ENCODE measurements at regions not wholly inside any gene's neighbourhood (a gene's known extent, or its start where the extent isn't known, plus 50 kb on each side); places are given as distances from the start of the nearest gene placed in this dataset.

GRCh38 chr17:12457493-12457892 lies 208.2 kb upstream of the MYOCD start:
- H3K27ac Mint-ChIP-seq, result peak overlapping the region; percentile 68
- H3K4me1 Mint-ChIP-seq (ENCODE audit: low read depth), result peaks cover 50% of the 10 kb centered on the region
- peaks cover 14% of the 10 kb centered on the region for H3K9me3 Mint-ChIP-seq
- peak; percentile 74 for DNase-seq
- H3K27me3 Mint-ChIP-seq (ENCODE audit: insufficient read depth), result no peaks in the 10 kb centered on the region
- no peak for TF ChIP-seq CTCF (IDR thresholded peaks at IDR 0.05)
- peaks cover 15% of the 10 kb centered on the region for H3K36me3 Mint-ChIP-seq (ENCODE audit: low read depth)
- H3K4me3 Mint-ChIP-seq, result peak overlapping the region; percentile 50

GRCh38 chr17:12459736-12460135 lies 206.0 kb upstream of the MYOCD start:
- H3K36me3 Mint-ChIP-seq (ENCODE audit: low read depth), result peaks cover 15% of the 10 kb centered on the region
- peak overlapping the region; percentile 15; the same call in 1 of the 2 replicates for H3K4me3 Mint-ChIP-seq
- peak; percentile 16 for DNase-seq
- peaks cover 69% of the 10 kb centered on the region for H3K4me1 Mint-ChIP-seq (ENCODE audit: low read depth)
- no peaks in the 10 kb centered on the region for H3K27me3 Mint-ChIP-seq (ENCODE audit: insufficient read depth)
- H3K27ac Mint-ChIP-seq, result peak overlapping the region; percentile 14; the same call in 1 of the 2 replicates
- H3K9me3 Mint-ChIP-seq, result peaks cover 14% of the 10 kb centered on the region
- TF ChIP-seq CTCF (IDR thresholded peaks at IDR 0.05), result no peak

- Mint-ChIP-seq H3K27ac (peak overlapping the region; percentile 69), H3K9me3 (no peaks in the 10 kb centered on the region), H3K36me3 (ENCODE audit: low read depth) (no peaks in the 10 kb centered on the region), H3K4me1 (ENCODE audit: low read depth) (peaks cover 47% of the 10 kb centered on the region), H3K27me3 (ENCODE audit: insufficient read depth) (no peaks in the 10 kb centered on the region), H3K4me3 (peak overlapping the region; percentile 7; the same call in 1 of the 2 replicates)
- TF ChIP-seq CTCF (IDR thresholded peaks at IDR 0.05), result no peak
- peak; percentile 80 for DNase-seq
Measured at GRCh38 chr17:12463102-12463501, 202.6 kb upstream of the MYOCD start.

DNA sequence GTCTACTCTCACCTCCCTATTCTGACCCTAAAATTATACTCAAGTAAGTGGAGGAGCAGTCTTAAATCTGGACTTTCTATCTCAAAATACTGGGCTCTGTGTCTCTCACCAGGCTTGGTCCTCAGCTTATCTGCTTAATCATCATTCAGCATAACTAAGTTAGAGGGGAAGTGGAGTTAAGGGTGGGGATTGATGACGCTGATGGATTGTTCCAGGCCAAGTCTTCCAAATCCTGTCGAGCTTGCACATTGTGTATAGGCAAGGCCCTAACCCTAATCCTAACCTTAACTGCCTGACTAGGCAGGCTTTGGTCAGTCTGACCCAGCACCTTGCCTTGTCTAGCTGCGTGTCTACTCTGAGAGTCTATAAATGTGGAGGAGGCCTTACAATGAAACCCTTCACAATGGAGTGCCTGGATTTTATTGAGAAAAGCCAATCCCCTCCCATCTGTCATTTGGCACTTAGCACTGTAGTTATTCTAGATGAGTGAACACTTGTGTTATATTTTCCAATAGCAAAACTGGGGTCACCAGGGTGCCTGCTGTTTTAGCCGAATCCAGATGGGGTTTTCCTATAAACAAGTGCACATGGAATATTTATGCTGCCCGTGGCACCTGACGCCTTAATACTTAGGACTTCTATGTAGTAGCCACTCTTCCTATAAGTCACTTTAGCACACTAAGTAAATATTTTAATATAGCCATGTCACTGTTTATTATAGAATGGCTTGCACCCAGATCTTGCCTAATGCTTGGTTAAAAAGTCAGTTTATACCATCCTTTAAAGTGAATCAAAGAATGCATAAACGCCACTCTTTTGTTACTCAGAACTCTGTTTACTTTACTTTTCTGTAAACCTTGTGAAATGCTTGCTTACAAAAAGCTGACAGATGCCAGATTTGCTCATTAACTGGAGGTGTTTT lies 193.2 kb upstream of the MYOCD start:
- Mint-ChIP-seq H3K4me1 (ENCODE audit: low read depth) (no peaks in the 10 kb centered on the region), H3K27me3 (ENCODE audit: insufficient read depth) (peaks cover 4% of the 10 kb centered on the region), H3K9me3 (no peaks in the 10 kb centered on the region), H3K4me3 (no peak overlapping the region), H3K27ac (no peak overlapping the region), H3K36me3 (ENCODE audit: low read depth) (0 out of 2 replicates have a peak, but pooled peaks cover 4% of the 10 kb centered on the region)
- no peak for DNase-seq
- TF ChIP-seq CTCF (IDR thresholded peaks at IDR 0.05), result no peak

- peaks cover 4% of the 10 kb centered on the region for H3K27me3 Mint-ChIP-seq (ENCODE audit: insufficient read depth)
- no peaks in the 10 kb centered on the region for H3K9me3 Mint-ChIP-seq
- H3K4me1 Mint-ChIP-seq (ENCODE audit: low read depth), result peaks cover 10% of the 10 kb centered on the region
- no peak for TF ChIP-seq CTCF (IDR thresholded peaks at IDR 0.05)
- H3K27ac Mint-ChIP-seq, result no peak overlapping the region
- no peak for DNase-seq
- H3K4me3 Mint-ChIP-seq, result no peak overlapping the region
- 0 out of 2 replicates have a peak, but pooled peaks cover 9% of the 10 kb centered on the region for H3K36me3 Mint-ChIP-seq (ENCODE audit: low read depth)
Measured at GRCh38 chr17:12478311-12478710, 187.4 kb upstream of the MYOCD start.
